ENCODE measurements at regions not wholly inside any gene's neighbourhood (a gene's known extent, or its start where the extent isn't known, plus 50 kb on each side); places are given as distances from the start of the nearest gene placed in this dataset.

GRCh38 chr15:87711026-87711425 is 545.5 kb downstream of the NTRK3 start:
- DNase-seq (ENCODE audit: low spot score), result no peak
- Histone ChIP-seq H3K36me3 (no peaks in the 10 kb centered on the region), H3K27ac (no peak overlapping the region), H3K4me1 (replicated peaks) (no peaks in the 10 kb centered on the region), H3K27me3 (replicated peaks; ENCODE audit: insufficient read depth) (no peaks in the 10 kb centered on the region), H3K4me3 (no peak overlapping the region), H3K9me3 (no peaks in the 10 kb centered on the region)
- 52% methylated on average over 6 of the region's 6 CpGs for WGBS
- TF ChIP-seq POLR2A (IDR thresholded peaks at IDR 0.05), result no peak
- TF ChIP-seq POLR2AphosphoS5 (IDR thresholded peaks at IDR 0.05), result no peak
- TF ChIP-seq CTCF (IDR thresholded peaks at IDR 0.05), result no peak
- intact Hi-C loops (cut with DNase I), result no loop called here

GRCh38 chr15:87710406-87710805 is 546.1 kb downstream of the NTRK3 start:
- intact Hi-C loops (cut with DNase I), result no loop called here
- Histone ChIP-seq H3K27ac (no peak overlapping the region), H3K27me3 (replicated peaks; ENCODE audit: insufficient read depth) (no peaks in the 10 kb centered on the region), H3K4me3 (no peak overlapping the region), H3K4me1 (replicated peaks) (no peaks in the 10 kb centered on the region), H3K9me3 (no peaks in the 10 kb centered on the region), H3K36me3 (no peaks in the 10 kb centered on the region)
- peak; percentile 8 for DNase-seq (ENCODE audit: low spot score)
- TF ChIP-seq POLR2A (IDR thresholded peaks at IDR 0.05) (no peak), POLR2AphosphoS5 (IDR thresholded peaks at IDR 0.05) (peak; percentile 10)
- WGBS, result 18% methylated on average over 7 of the region's 7 CpGs

- TF ChIP-seq CTCF (IDR thresholded peaks at IDR 0.05) (no peak), POLR2AphosphoS5 (IDR thresholded peaks at IDR 0.05) (no peak), POLR2A (IDR thresholded peaks at IDR 0.05) (no peak)
- Histone ChIP-seq H3K9me3 (no peaks in the 10 kb centered on the region), H3K27me3 (replicated peaks; ENCODE audit: insufficient read depth) (no peaks in the 10 kb centered on the region), H3K27ac (no peak overlapping the region), H3K4me3 (no peak overlapping the region), H3K36me3 (no peaks in the 10 kb centered on the region), H3K4me1 (replicated peaks) (no peaks in the 10 kb centered on the region)
- DNase-seq (ENCODE audit: low spot score), result no peak
- intact Hi-C loops (cut with DNase I), result no loop called here
- WGBS, result 89% methylated on average over 5 of the region's 5 CpGs
These were observed 548.9 kb downstream of the NTRK3 start for GRCh38 chr15:87707566-87708130.

GRCh38 chr15:87707071-87707470 is 549.5 kb downstream of the NTRK3 start:
- intact Hi-C loops (cut with DNase I), result no loop called here
- Histone ChIP-seq H3K4me1 (replicated peaks) (no peaks in the 10 kb centered on the region), H3K4me3 (no peak overlapping the region), H3K36me3 (no peaks in the 10 kb centered on the region), H3K27me3 (replicated peaks; ENCODE audit: insufficient read depth) (no peaks in the 10 kb centered on the region), H3K27ac (no peak overlapping the region), H3K9me3 (no peaks in the 10 kb centered on the region)
- DNase-seq (ENCODE audit: low spot score), result no peak
- WGBS, result 65% methylated on average over 5 of the region's 5 CpGs
- no peak for TF ChIP-seq POLR2A (IDR thresholded peaks at IDR 0.05)

- Histone ChIP-seq H3K4me3 (no peak overlapping the region), H3K36me3 (no peaks in the 10 kb centered on the region), H3K27me3 (replicated peaks; ENCODE audit: insufficient read depth) (no peaks in the 10 kb centered on the region), H3K27ac (no peak overlapping the region), H3K9me3 (no peaks in the 10 kb centered on the region), H3K4me1 (replicated peaks) (no peaks in the 10 kb centered on the region)
- 90% methylated on average over 1 of the region's 1 CpG for WGBS
- no peak for TF ChIP-seq POLR2AphosphoS5 (IDR thresholded peaks at IDR 0.05)
- no peak for TF ChIP-seq POLR2A (IDR thresholded peaks at IDR 0.05)
- TF ChIP-seq CTCF (IDR thresholded peaks at IDR 0.05), result no peak
- intact Hi-C loops (cut with DNase I), result no loop called here
- no peak for DNase-seq (ENCODE audit: low spot score)
These were observed 550.5 kb downstream of the NTRK3 start for GRCh38 chr15:87706001-87706400.

GRCh38 chr15:87704276-87704675 is 552.3 kb downstream of the NTRK3 start:
- H3K27me3 ChIP-seq (replicated peaks; ENCODE audit: insufficient read depth), result peaks cover 2% of the 10 kb centered on the region
- H3K4me3 ChIP-seq, result no peak overlapping the region
- no peaks in the 10 kb centered on the region for H3K36me3 ChIP-seq
- DNase-seq (ENCODE audit: low spot score), result no peak
- H3K9me3 ChIP-seq, result no peaks in the 10 kb centered on the region
- H3K27ac ChIP-seq, result no peak overlapping the region
- 87% methylated on average over 5 of the region's 5 CpGs for WGBS
- intact Hi-C loops (cut with DNase I), result no loop called here
- no peaks in the 10 kb centered on the region for H3K4me1 ChIP-seq (replicated peaks)
- TF ChIP-seq CTCF (IDR thresholded peaks at IDR 0.05), result no peak
- TF ChIP-seq POLR2A (IDR thresholded peaks at IDR 0.05), result no peak
- no peak for TF ChIP-seq POLR2AphosphoS5 (IDR thresholded peaks at IDR 0.05)

Data from prostate gland (tissue), 2 donors.